Endothelial cell of umbilical vein (primary cell): ENCODE measurements at regions not wholly inside any gene's neighbourhood (a gene's known extent, or its start where the extent isn't known, plus 50 kb on each side); places are given as distances from the start of the nearest gene placed in this dataset.

Source experiments
- BruUV-seq: library from RNA; stranded (reverse); fragments of 400-500 nt; replicated peaks from 2 replicates; lab custom pipeline; 2021; lab: Mats Ljungman, UMichigan
- CTCF ChIA-PET: fragments of 300-600, 350-600 bp; sonication (Branson Sonifier 250); formaldehyde crosslinking; loops from one replicate; lab custom pipeline; 2021; ENCODE audit warnings: antibody characterized with exemption, inconsistent platforms; lab: Charles Lee
- POLR2A ChIA-PET: fragments of 300-600, 350-600 bp; sonication (Branson Sonifier 250); formaldehyde crosslinking; loops from one replicate; lab custom pipeline; 2021; ENCODE audit warnings: antibody characterized with exemption, inconsistent platforms; lab: Charles Lee
- DNase-seq: peaks from one replicate; pipeline ENCODE4 v3.0.0-alpha.2; 2011; ENCODE audit warnings: low read depth, low spot score
- FAIRE-seq: peaks from 2 replicates; lab custom pipeline; 2011; peaks lifted over from hg19 to GRCh38; lab: Jason Lieb, UNC
- H2AFZ ChIP-seq: 2 replicates; pipeline ENCODE4 v1.6.0; 2012; ENCODE audit warnings: low read depth, low read length, control low read depth, inconsistent platforms
- H3K27ac ChIP-seq: 2 replicates; pipeline ENCODE4 v1.5.1; 2011; ENCODE audit warnings: low read depth, mild to moderate bottlenecking, control low read depth, low read length, moderate library complexity; ENCODE audit not compliant: insufficient read depth
- H3K27me3 ChIP-seq, 2 experiments: 2 replicates each; pipeline versions ENCODE4 v1.6.0 to v1.6.1; 2011; ENCODE audit warnings: low read length in 2 of 2, mixed read lengths in 1 of 2; ENCODE audit not compliant: control insufficient read depth in 2 of 2, insufficient read depth in 2 of 2
- H3K36me3 ChIP-seq, 2 experiments: 2 replicates in 1 of 2; 3 replicates in 1 of 2; pipeline ENCODE4 v1.5.1; 2011; ENCODE audit warnings: low read length in 2 of 2, mild to moderate bottlenecking in 1 of 2, moderate library complexity in 1 of 2; ENCODE audit not compliant: control insufficient read depth in 2 of 2, insufficient read depth in 2 of 2; ENCODE audit errors: extremely low read depth in 1 of 2
- H3K4me1 ChIP-seq: 3 replicates; pipeline ENCODE4 v1.5.1; 2011; ENCODE audit warnings: mild to moderate bottlenecking, low read length; ENCODE audit not compliant: control insufficient read depth, insufficient read depth; ENCODE audit errors: extremely low read depth
- H3K4me2 ChIP-seq: 2 replicates; pipeline ENCODE4 v1.6.1; 2011; ENCODE audit warnings: low read length, control low read depth, mixed read lengths; ENCODE audit not compliant: insufficient read depth
- H3K4me3 ChIP-seq, 3 experiments: fragments of 200-600 bp in 1 of 3; sonication (generic), shearing (Covaris generic) in 1 of 3; replicated peaks in 1 of 3; 2 replicates each; pipeline ENCODE4 v1.5.1; 2011 to 2016; ENCODE audit warnings: control low read depth in 3 of 3, low read length in 3 of 3, mild to moderate bottlenecking in 2 of 3, inconsistent platforms in 1 of 3, low read depth in 1 of 3, moderate library complexity in 1 of 3; ENCODE audit not compliant: insufficient read depth in 1 of 3
- H3K79me2 ChIP-seq: 2 replicates; pipeline ENCODE4 v1.6.0; 2012; ENCODE audit warnings: low read length, inconsistent platforms; ENCODE audit not compliant: control insufficient read depth, insufficient read depth
- H3K9ac ChIP-seq: replicated peaks from 2 replicates; pipeline ENCODE3; 2011; ENCODE audit warnings: low read length, control low read depth; ENCODE audit not compliant: insufficient read depth; ENCODE audit errors: extremely low read depth
- H3K9me1 ChIP-seq: replicated peaks from 3 replicates; pipeline ENCODE4 v1.6.0; 2011; ENCODE audit warnings: mild to moderate bottlenecking, low read length; ENCODE audit not compliant: control insufficient read depth, insufficient read depth; ENCODE audit errors: extremely low read depth
- H3K9me3 ChIP-seq: replicated peaks from 2 replicates; pipeline ENCODE4 v1.5.1; 2012; ENCODE audit warnings: low read length, inconsistent platforms; ENCODE audit not compliant: control insufficient read depth, insufficient read depth
- H4K20me1 ChIP-seq: replicated peaks from 2 replicates; pipeline ENCODE3; 2011; ENCODE audit warnings: mild to moderate bottlenecking, low read length; ENCODE audit not compliant: control insufficient read depth, insufficient read depth; ENCODE audit errors: extremely low read depth
- EZH2 ChIP-seq: IDR thresholded peaks from 2 replicates; pipeline ENCODE4 v1.6.1; 2012; ENCODE audit warnings: borderline replicate concordance, low read depth, mild to moderate bottlenecking, moderate library complexity, low read length, inconsistent platforms; ENCODE audit not compliant: severe bottlenecking
- FOS ChIP-seq: IDR thresholded peaks from 2 replicates; pipeline ENCODE4 v1.6.1; 2011; ENCODE audit warnings: mild to moderate bottlenecking, low read length, moderate library complexity, borderline replicate concordance; ENCODE audit not compliant: insufficient read depth
- GATA2 ChIP-seq: IDR thresholded peaks from 2 replicates; pipeline ENCODE4 v1.7.0; 2011; ENCODE audit warnings: low read depth, mild to moderate bottlenecking, moderate library complexity, mixed read lengths, low read length; ENCODE audit not compliant: insufficient read length, insufficient read depth
- JUN ChIP-seq: IDR thresholded peaks from 2 replicates; pipeline ENCODE4 v1.6.1; 2011; ENCODE audit warnings: borderline replicate concordance, low read depth; ENCODE audit not compliant: insufficient read length, insufficient read depth
- MAX ChIP-seq: IDR thresholded peaks from 2 replicates; pipeline ENCODE4 v1.6.1; 2011; ENCODE audit not compliant: insufficient read depth, insufficient read length
- MYC ChIP-seq: IDR thresholded peaks from one replicate; pipeline ENCODE4 v1.6.1; 2011; ENCODE audit warnings: mild to moderate bottlenecking, low read depth, low read length
- POLR2A ChIP-seq: IDR thresholded peaks from 2 replicates; pipeline ENCODE4 v1.6.1; 2012; ENCODE audit warnings: low read depth, mild to moderate bottlenecking, control low read depth, low read length
- POLR2AphosphoS5 ChIP-seq: IDR thresholded peaks from 2 replicates; pipeline ENCODE4 v1.6.1; 2012; ENCODE audit warnings: low read depth, mild to moderate bottlenecking, control low read depth, low read length, moderate library complexity; ENCODE audit not compliant: insufficient read depth
- dilution Hi-C: fragments of 300-500 bp; cut with MboI; formaldehyde crosslinking; loops from one replicate; pipeline ENCODE4 v1.15.0; 2019; ENCODE audit warnings: low sequenced_read_pairs; ENCODE audit not compliant: extremely low pct_ligation_motif_present
- intact Hi-C: fragments of 100-400 bp; cut with micrococcal nuclease; formaldehyde crosslinking; loops from one replicate; pipeline ENCODE4 v1.10.0; 2022
- TF ChIP-seq, protein P1 (sequence below), 2 donors: IDR thresholded peaks; 1 replicate in 1 of 2; 2 replicates in 1 of 2; pipeline ENCODE4 v1.5.1; 2011; ENCODE audit warnings: low read length in 2 of 2, mild to moderate bottlenecking in 2 of 2, moderate library complexity in 2 of 2, control low read depth in 1 of 2, inconsistent platforms in 1 of 2, low read depth in 1 of 2; ENCODE audit not compliant: insufficient read depth in 1 of 2; ENCODE audit errors: extremely low read depth in 1 of 2

DNA sequence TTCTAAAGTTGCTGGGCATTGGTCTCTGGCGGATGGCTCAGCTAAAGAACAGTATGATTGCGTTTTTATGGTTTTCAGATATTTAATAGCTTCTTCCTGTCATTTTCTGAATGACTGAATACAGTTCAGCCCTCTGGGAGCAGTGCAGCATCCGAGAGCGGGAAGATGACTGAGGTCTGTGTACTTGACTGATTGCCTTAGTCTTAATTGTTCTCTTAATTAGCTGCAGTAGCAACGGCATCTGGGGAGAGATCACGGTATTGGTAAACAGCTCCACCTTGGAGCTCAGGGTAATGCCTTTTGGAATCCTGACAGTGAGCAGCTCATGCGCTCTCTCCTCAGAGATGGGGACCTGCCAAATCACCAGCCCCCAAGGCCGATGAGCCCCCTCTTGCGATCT is 481.4 kb upstream of the SPRED2 start:
- BruUV-seq: no TSS peak
- Histone ChIP-seq H3K79me2 (no peaks in the 10 kb centered on the region), H2AFZ (no peak overlapping the region), H3K9me1 (no peaks in the 10 kb centered on the region), H3K27ac (no peak overlapping the region), H3K4me1 (no peaks in the 10 kb centered on the region), H3K9me3 (no peaks in the 10 kb centered on the region), H3K9ac (no peak overlapping the region), H3K27me3 (no peaks in the 10 kb centered on the region), H3K4me3 (no peak overlapping the region), H4K20me1 (no peaks in the 10 kb centered on the region), H3K4me2 (no peak overlapping the region), H3K36me3 (no peaks in the 10 kb centered on the region)
- intact Hi-C loops (no loop called here), dilution Hi-C loops (no loop called here)
- ChIA-PET CTCF (no interaction called here), POLR2A (no interaction called here)
- TF ChIP-seq, protein P1, sequence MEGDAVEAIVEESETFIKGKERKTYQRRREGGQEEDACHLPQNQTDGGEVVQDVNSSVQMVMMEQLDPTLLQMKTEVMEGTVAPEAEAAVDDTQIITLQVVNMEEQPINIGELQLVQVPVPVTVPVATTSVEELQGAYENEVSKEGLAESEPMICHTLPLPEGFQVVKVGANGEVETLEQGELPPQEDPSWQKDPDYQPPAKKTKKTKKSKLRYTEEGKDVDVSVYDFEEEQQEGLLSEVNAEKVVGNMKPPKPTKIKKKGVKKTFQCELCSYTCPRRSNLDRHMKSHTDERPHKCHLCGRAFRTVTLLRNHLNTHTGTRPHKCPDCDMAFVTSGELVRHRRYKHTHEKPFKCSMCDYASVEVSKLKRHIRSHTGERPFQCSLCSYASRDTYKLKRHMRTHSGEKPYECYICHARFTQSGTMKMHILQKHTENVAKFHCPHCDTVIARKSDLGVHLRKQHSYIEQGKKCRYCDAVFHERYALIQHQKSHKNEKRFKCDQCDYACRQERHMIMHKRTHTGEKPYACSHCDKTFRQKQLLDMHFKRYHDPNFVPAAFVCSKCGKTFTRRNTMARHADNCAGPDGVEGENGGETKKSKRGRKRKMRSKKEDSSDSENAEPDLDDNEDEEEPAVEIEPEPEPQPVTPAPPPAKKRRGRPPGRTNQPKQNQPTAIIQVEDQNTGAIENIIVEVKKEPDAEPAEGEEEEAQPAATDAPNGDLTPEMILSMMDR (IDR thresholded peaks at IDR 0.05; ENCODE audit: extremely low read depth in 1 of 2, insufficient read depth in 1 of 2, low read depth in 1 of 2, low read length in 2 of 2): no peak
- no peak for TF ChIP-seq GATA2
- no peak for TF ChIP-seq EZH2
- TF ChIP-seq MYC: no peak
- TF ChIP-seq FOS: no peak
- TF ChIP-seq JUN: no peak
- no peak for TF ChIP-seq MAX
- no peak for TF ChIP-seq POLR2A
- TF ChIP-seq POLR2AphosphoS5: no peak
- DNase-seq: no peak
- no peak for FAIRE-seq
